NCI-H2227 (cell line): ENCODE measurements at regions not wholly inside any gene's neighbourhood (a gene's known extent, or its start where the extent isn't known, plus 50 kb on each side); places are given as distances from the start of the nearest gene placed in this dataset.

Experiments used
- DNase-seq: peaks from one replicate; lab custom pipeline; 2025; ENCODE audit not compliant: unreplicated experiment; lab: John Stamatoyannopoulos, UW

GRCh38 chr2:6791682-6792081 lies 74.0 kb downstream of the CMPK2 start:
- DNase-seq, result no peak

- DNase-seq, result no peak
Measured at GRCh38 chr2:6792883-6793282, 72.8 kb downstream of the CMPK2 start.

GRCh38 chr2:6793371-6793770 lies 72.3 kb downstream of the CMPK2 start:
- DNase-seq, result no peak

- DNase-seq, result no peak
Measured at GRCh38 chr2:6793913-6794312, 71.8 kb downstream of the CMPK2 start.

GRCh38 chr2:6794448-6794847 lies 71.3 kb downstream of the CMPK2 start:
- DNase-seq, result no peak
